OCI-LY1 (cell line): ENCODE measurements at regions not wholly inside any gene's neighbourhood (a gene's known extent, or its start where the extent isn't known, plus 50 kb on each side); places are given as distances from the start of the nearest gene placed in this dataset.
"Not testable (repeated sequence)": the region's sequence is repeated elsewhere in the genome, so short reads cannot be mapped to it uniquely, and the experiment has no call there.

Experiments used
- CTCF ChIP-seq: fragments of 200-600 bp; sonication (generic), shearing (Covaris generic); IDR thresholded peaks from 2 replicates; pipeline ENCODE4 v1.5.1; 2017; ENCODE audit warnings: mild to moderate bottlenecking, antibody characterized with exemption, low read length, moderate library complexity, mixed read lengths
- EZH2 ChIP-seq: fragments of 200-600 bp; sonication (generic), shearing (Covaris generic); IDR thresholded peaks from 2 replicates; pipeline ENCODE4 v1.8.0; 2017; ENCODE audit warnings: borderline replicate concordance, mixed run types, mild to moderate bottlenecking, antibody characterized with exemption, low read length, moderate library complexity, mixed read lengths

- TF ChIP-seq CTCF, EZH2: not testable (repeated sequence)
Measured at GRCh38 chr2:40676134-40676790, 224.4 kb upstream of the SLC8A1 start.
